HEK293 (cell line): ENCODE measurements at regions not wholly inside any gene's neighbourhood (a gene's known extent, or its start where the extent isn't known, plus 50 kb on each side); places are given as distances from the start of the nearest gene placed in this dataset.

Experiments
- CTCF ChIA-PET: fragments of 350-600 bp; formaldehyde crosslinking; extraction: SDS; loops from one replicate; lab custom pipeline; 2021; ENCODE audit warnings: antibody characterized with exemption; lab: Yijun Ruan, JAX
- POLR2A ChIA-PET: fragments of 300-600 bp; formaldehyde crosslinking; extraction: SDS; loops from one replicate; lab custom pipeline; 2020; ENCODE audit warnings: antibody characterized with exemption, inconsistent platforms; lab: Yijun Ruan, JAX
- H3K27ac ChIP-seq: fragments of 200-500 bp; sonication (Bioruptor generic); 2 replicates; pipeline ENCODE4 v1.5.1; 2014; ENCODE audit warnings: low read depth, low read length, control low read depth, inconsistent platforms; ENCODE audit errors: extremely low read depth
- H3K36me3 ChIP-seq, 2 experiments: fragments of 200-500 bp in 1 of 2; sonication (Bioruptor generic) in 1 of 2; 1 replicate in 1 of 2; 2 replicates in 1 of 2; pipeline ENCODE4 v1.5.1; 2014 to 2017; ENCODE audit warnings: inconsistent platforms in 2 of 2, low read length in 2 of 2; ENCODE audit not compliant: control insufficient read depth in 2 of 2, insufficient read depth in 1 of 2
- H3K4me1 ChIP-seq: fragments of 200-500 bp; sonication (Bioruptor generic); 2 replicates; pipeline ENCODE4 v1.5.1; 2014; ENCODE audit warnings: mild to moderate bottlenecking, low read length, inconsistent platforms; ENCODE audit not compliant: control insufficient read depth, insufficient read depth
- H3K4me3 ChIP-seq: 2 replicates; pipeline ENCODE4 v1.5.1; 2011; ENCODE audit warnings: low read depth, mild to moderate bottlenecking, control low read depth, low read length, moderate library complexity
- H3K9me3 ChIP-seq: fragments of 200-500 bp; sonication (Bioruptor generic); 2 replicates; pipeline ENCODE4 v1.5.1; 2014; ENCODE audit warnings: low read depth, low read length, inconsistent platforms; ENCODE audit not compliant: control insufficient read depth, insufficient read depth
- GLI2 ChIP-seq: fragments of 450-650 bp; formaldehyde crosslinking; IDR thresholded peaks from 2 replicates; pipeline ENCODE4; 2017; ENCODE audit warnings: missing biosample characterization, missing genetic modification characterization, low read depth, borderline replicate concordance
- GLIS1 ChIP-seq: fragments of 450-650 bp; formaldehyde crosslinking; IDR thresholded peaks from 2 replicates; pipeline ENCODE4 v1.5.1; 2016; ENCODE audit warnings: missing biosample characterization, missing genetic modification characterization
- HOXC10 ChIP-seq: sonication (generic); formaldehyde crosslinking; IDR thresholded peaks from 2 replicates; pipeline ENCODE4 v1.8.1; 2023; ENCODE audit warnings: mild to moderate bottlenecking, missing genetic modification reagents
- OSR2 ChIP-seq: fragments of 450-650 bp; formaldehyde crosslinking; IDR thresholded peaks from 2 replicates; pipeline ENCODE4 v1.5.1; 2016; ENCODE audit warnings: missing biosample characterization, missing genetic modification characterization
- SCRT1 ChIP-seq: fragments of 450-650 bp; formaldehyde crosslinking; IDR thresholded peaks from 2 replicates; pipeline ENCODE4 v1.5.1; 2016; ENCODE audit warnings: missing biosample characterization, missing genetic modification characterization, borderline replicate concordance
- SP3 ChIP-seq: fragments of 450-650 bp; formaldehyde crosslinking; IDR thresholded peaks from 2 replicates; pipeline ENCODE4 v1.5.1; 2016; ENCODE audit warnings: missing biosample characterization, missing genetic modification characterization
- SP7 ChIP-seq: fragments of 450-650 bp; formaldehyde crosslinking; IDR thresholded peaks from 2 replicates; pipeline ENCODE4 v1.5.1; 2016; ENCODE audit warnings: missing biosample characterization, missing genetic modification characterization
- TRIM28 ChIP-seq: IDR thresholded peaks from 2 replicates; pipeline ENCODE4 v1.6.1; 2011; ENCODE audit warnings: low read length, control low read depth, borderline replicate concordance
- ZBTB49 ChIP-seq: fragments of 450-650 bp; formaldehyde crosslinking; IDR thresholded peaks from 2 replicates; pipeline ENCODE4 v1.5.1; 2016; ENCODE audit warnings: missing biosample characterization, missing genetic modification characterization, low read depth
- ZFP69B ChIP-seq: fragments of 450-650 bp; formaldehyde crosslinking; IDR thresholded peaks from 2 replicates; pipeline ENCODE4 v1.5.1; 2016; ENCODE audit warnings: missing biosample characterization, missing genetic modification characterization
- ZNF146 ChIP-seq: fragments of 450-650 bp; formaldehyde crosslinking; IDR thresholded peaks from 2 replicates; pipeline ENCODE4 v1.5.1; 2016; ENCODE audit warnings: missing biosample characterization, missing genetic modification characterization
- ZNF221 ChIP-seq: fragments of 450-650 bp; formaldehyde crosslinking; IDR thresholded peaks from 2 replicates; pipeline ENCODE4 v1.5.1; 2017; ENCODE audit warnings: missing biosample characterization, missing genetic modification characterization, borderline replicate concordance
- ZNF280D ChIP-seq: fragments of 450-650 bp; formaldehyde crosslinking; IDR thresholded peaks from 2 replicates; pipeline ENCODE4 v1.5.1; 2016; ENCODE audit warnings: missing biosample characterization, missing genetic modification characterization
- ZNF37A ChIP-seq: fragments of 450-650 bp; IDR thresholded peaks from 2 replicates; pipeline ENCODE4 v1.5.1; 2018; ENCODE audit warnings: missing biosample characterization, missing genetic modification characterization
- ZNF391 ChIP-seq: fragments of 450-650 bp; formaldehyde crosslinking; IDR thresholded peaks from 2 replicates; pipeline ENCODE4 v1.5.1; 2016; ENCODE audit warnings: low read depth, missing biosample characterization, missing genetic modification characterization, borderline replicate concordance
- ZNF404 ChIP-seq: fragments of 450-650 bp; formaldehyde crosslinking; IDR thresholded peaks from 2 replicates; pipeline ENCODE4 v1.5.1; 2017; ENCODE audit warnings: missing biosample characterization, missing genetic modification characterization
- ZNF423 ChIP-seq: fragments of 450-650 bp; formaldehyde crosslinking; IDR thresholded peaks from 2 replicates; pipeline ENCODE4 v1.5.1; 2016; ENCODE audit warnings: missing biosample characterization, missing genetic modification characterization
- ZNF600 ChIP-seq: fragments of 450-650 bp; formaldehyde crosslinking; IDR thresholded peaks from 2 replicates; pipeline ENCODE4 v1.5.1; 2016; ENCODE audit warnings: missing biosample characterization, missing genetic modification characterization
- ZNF692 ChIP-seq: fragments of 450-650 bp; formaldehyde crosslinking; IDR thresholded peaks from 2 replicates; pipeline ENCODE4 v1.5.1; 2016; ENCODE audit warnings: missing biosample characterization, missing genetic modification characterization
- ZNF785 ChIP-seq: fragments of 450-650 bp; formaldehyde crosslinking; IDR thresholded peaks from 2 replicates; pipeline ENCODE4 v1.5.1; 2016; ENCODE audit warnings: missing biosample characterization, missing genetic modification characterization
- TF ChIP-seq, protein P1 (sequence below): fragments of 450-650 bp; formaldehyde crosslinking; IDR thresholded peaks from 2 replicates; pipeline ENCODE4 v1.5.1; 2017; ENCODE audit warnings: missing biosample characterization, mild to moderate bottlenecking, missing genetic modification characterization, moderate library complexity
- TF ChIP-seq, protein P2 (sequence below): fragments of 450-650 bp; formaldehyde crosslinking; conservative IDR thresholded peaks from 2 replicates; pipeline ENCODE4 v1.5.1; 2016; ENCODE audit warnings: low read depth, missing biosample characterization, missing genetic modification characterization
- TF ChIP-seq, protein P3 (sequence below): fragments of 450-650 bp; formaldehyde crosslinking; IDR thresholded peaks from 2 replicates; pipeline ENCODE4 v1.5.1; 2016; ENCODE audit warnings: missing biosample characterization, missing genetic modification characterization

GRCh38 chr10:129372172-129372571, 94.9 kb upstream of the MGMT start (continued):
- TF ChIP-seq ZNF692 (tag by site-specific recombination) (no peak), SP3 (tag by site-specific recombination) (no peak), TRIM28 (no peak), ZNF146 (no peak)
- TF ChIP-seq, protein P1, sequence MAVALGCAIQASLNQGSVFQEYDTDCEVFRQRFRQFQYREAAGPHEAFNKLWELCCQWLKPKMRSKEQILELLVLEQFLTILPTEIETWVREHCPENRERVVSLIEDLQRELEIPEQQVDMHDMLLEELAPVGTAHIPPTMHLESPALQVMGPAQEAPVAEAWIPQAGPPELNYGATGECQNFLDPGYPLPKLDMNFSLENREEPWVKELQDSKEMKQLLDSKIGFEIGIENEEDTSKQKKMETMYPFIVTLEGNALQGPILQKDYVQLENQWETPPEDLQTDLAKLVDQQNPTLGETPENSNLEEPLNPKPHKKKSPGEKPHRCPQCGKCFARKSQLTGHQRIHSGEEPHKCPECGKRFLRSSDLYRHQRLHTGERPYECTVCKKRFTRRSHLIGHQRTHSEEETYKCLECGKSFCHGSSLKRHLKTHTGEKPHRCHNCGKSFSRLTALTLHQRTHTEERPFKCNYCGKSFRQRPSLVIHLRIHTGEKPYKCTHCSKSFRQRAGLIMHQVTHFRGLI, result no peak

GRCh38 chr10:129373231-129373630, 93.8 kb upstream of the MGMT start:
- no peaks in the 10 kb centered on the region for H3K36me3 ChIP-seq
- no peak for TF ChIP-seq ZNF37A (tag by site-specific recombination)
- no peak for TF ChIP-seq ZNF785 (tag by site-specific recombination)
- TF ChIP-seq ZBTB49 (tag by site-specific recombination), result no peak
- no peak for TF ChIP-seq GLI2 (tag by site-specific recombination)
- no peak for TF ChIP-seq ZNF423 (tag by site-specific recombination)
- TF ChIP-seq ZNF600 (tag by site-specific recombination), result no peak
- no peak for TF ChIP-seq GLIS1
- no peak for TF ChIP-seq SCRT1 (tag by site-specific recombination)
- no peak for TF ChIP-seq ZNF280D (tag by site-specific recombination)
- TF ChIP-seq, protein P2, sequence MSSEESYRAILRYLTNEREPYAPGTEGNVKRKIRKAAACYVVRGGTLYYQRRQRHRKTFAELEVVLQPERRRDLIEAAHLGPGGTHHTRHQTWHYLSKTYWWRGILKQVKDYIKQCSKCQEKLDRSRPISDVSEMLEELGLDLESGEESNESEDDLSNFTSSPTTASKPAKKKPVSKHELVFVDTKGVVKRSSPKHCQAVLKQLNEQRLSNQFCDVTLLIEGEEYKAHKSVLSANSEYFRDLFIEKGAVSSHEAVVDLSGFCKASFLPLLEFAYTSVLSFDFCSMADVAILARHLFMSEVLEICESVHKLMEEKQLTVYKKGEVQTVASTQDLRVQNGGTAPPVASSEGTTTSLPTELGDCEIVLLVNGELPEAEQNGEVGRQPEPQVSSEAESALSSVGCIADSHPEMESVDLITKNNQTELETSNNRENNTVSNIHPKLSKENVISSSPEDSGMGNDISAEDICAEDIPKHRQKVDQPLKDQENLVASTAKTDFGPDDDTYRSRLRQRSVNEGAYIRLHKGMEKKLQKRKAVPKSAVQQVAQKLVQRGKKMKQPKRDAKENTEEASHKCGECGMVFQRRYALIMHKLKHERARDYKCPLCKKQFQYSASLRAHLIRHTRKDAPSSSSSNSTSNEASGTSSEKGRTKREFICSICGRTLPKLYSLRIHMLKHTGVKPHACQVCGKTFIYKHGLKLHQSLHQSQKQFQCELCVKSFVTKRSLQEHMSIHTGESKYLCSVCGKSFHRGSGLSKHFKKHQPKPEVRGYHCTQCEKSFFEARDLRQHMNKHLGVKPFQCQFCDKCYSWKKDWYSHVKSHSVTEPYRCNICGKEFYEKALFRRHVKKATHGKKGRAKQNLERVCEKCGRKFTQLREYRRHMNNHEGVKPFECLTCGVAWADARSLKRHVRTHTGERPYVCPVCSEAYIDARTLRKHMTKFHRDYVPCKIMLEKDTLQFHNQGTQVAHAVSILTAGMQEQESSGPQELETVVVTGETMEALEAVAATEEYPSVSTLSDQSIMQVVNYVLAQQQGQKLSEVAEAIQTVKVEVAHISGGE (tag by site-specific recombination), result no peak
- TF ChIP-seq, protein P3, sequence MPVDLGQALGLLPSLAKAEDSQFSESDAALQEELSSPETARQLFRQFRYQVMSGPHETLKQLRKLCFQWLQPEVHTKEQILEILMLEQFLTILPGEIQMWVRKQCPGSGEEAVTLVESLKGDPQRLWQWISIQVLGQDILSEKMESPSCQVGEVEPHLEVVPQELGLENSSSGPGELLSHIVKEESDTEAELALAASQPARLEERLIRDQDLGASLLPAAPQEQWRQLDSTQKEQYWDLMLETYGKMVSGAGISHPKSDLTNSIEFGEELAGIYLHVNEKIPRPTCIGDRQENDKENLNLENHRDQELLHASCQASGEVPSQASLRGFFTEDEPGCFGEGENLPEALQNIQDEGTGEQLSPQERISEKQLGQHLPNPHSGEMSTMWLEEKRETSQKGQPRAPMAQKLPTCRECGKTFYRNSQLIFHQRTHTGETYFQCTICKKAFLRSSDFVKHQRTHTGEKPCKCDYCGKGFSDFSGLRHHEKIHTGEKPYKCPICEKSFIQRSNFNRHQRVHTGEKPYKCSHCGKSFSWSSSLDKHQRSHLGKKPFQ (tag by site-specific recombination), result no peak
- TF ChIP-seq OSR2 (tag by site-specific recombination), result no peak
- no peak for TF ChIP-seq HOXC10 (CRISPR knock-in tag)
- no peak for TF ChIP-seq ZNF391 (tag by site-specific recombination)
- TF ChIP-seq ZNF221 (tag by site-specific recombination), result no peak
- TF ChIP-seq ZNF404 (tag by site-specific recombination), result no peak
- no peak for TF ChIP-seq ZFP69B (tag by site-specific recombination)
- TF ChIP-seq SP7 (tag by site-specific recombination), result no peak
- H3K4me1 ChIP-seq, result no peaks in the 10 kb centered on the region
- CTCF ChIA-PET, result no interaction called here
- H3K4me3 ChIP-seq, result no peak overlapping the region
- POLR2A ChIA-PET, result no interaction called here
- H3K27ac ChIP-seq, result no peak overlapping the region
- no peaks in the 10 kb centered on the region for H3K9me3 ChIP-seq
